HG02970 (cell line): ENCODE measurements at regions not wholly inside any gene's neighbourhood (a gene's known extent, or its start where the extent isn't known, plus 50 kb on each side); places are given as distances from the start of the nearest gene placed in this dataset.

Experiments used
- ATAC-seq: cut with Tn5 transposase; IDR thresholded peaks from one replicate; pipeline ENCODE4 v1.9.1; 2021; ENCODE audit warnings: mild to moderate bottlenecking, moderate library complexity, moderate number of reproducible peaks; ENCODE audit not compliant: unreplicated experiment, low FRiP score

DNA sequence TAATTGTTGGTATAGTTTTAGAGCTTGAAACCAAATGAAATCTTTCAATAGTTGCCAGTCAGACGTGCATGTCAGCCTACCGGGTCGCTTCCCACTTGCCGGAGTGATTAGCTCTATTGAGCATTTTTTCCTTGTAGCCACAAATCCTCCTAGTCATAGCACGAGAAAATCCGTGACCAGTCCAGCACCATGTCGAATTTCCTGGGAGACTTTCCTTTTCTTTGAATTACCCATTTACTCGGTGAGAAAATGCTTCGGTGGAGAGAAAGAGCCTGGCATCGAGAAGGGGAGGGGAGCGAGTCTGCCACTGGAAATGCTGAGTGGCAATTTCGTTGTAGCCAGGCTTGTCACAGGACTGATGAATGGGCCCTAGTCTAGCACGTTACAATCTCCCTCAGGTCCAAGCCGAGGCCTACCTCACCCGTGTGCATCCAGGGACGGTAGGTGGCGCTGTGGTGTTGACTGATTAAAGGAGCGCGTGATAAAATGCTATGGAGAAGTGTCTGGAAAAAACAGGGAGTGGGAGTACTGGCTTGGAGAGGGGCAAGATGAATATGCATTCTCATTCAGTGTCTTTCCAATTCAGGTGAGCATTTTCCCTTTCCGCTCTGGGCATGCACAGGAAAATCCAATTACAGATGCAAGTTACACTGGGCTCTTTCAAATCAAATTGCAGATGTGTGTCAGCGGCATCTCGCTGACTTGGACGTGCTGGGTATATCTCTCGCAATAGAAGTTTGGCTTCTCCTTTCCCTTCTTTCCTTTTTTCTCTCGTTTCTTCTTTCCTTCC, 238.8 kb downstream of the EDEM1 start:
- no peak for ATAC-seq

DNA sequence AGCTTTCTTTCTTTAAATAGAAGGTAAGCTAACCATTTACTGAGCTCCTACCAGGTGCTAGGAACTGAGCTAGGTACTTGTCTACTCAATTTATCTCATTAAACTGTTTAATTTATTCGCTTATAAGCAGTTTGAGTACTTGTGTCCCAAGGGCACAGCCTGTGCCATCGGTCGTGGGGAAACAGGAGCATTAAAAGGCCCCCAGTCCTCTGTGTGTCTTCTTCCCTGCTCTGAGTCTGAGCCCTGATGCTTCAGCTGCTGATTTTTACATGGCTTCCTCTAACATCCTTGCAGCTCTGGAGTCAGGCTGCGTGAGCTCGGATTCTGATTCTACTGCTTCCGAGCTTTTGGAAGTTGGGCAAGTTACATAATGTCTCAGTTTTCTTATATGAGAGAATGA, 239.5 kb downstream of the EDEM1 start:
- no peak for ATAC-seq

DNA sequence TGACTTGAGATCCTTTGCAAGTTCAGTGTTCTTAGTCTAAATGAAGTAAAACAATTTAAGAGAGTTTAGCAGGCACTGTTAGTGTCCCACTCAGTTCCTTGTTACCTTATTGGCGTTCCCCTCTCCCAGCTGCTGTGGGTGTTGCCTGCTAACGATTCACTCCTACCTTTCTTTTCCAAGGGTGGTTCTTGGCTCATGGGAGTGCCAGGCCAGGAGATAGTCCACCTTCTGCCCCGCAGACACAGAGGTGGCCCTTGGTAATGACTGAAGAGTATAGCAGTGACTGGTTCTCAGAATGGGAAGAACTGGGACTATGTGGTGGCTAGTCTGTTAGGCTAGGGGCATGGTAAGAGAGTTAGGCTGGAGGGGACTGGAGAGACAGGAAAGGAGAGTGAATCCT, 240.4 kb downstream of the EDEM1 start:
- ATAC-seq, result no peak

DNA sequence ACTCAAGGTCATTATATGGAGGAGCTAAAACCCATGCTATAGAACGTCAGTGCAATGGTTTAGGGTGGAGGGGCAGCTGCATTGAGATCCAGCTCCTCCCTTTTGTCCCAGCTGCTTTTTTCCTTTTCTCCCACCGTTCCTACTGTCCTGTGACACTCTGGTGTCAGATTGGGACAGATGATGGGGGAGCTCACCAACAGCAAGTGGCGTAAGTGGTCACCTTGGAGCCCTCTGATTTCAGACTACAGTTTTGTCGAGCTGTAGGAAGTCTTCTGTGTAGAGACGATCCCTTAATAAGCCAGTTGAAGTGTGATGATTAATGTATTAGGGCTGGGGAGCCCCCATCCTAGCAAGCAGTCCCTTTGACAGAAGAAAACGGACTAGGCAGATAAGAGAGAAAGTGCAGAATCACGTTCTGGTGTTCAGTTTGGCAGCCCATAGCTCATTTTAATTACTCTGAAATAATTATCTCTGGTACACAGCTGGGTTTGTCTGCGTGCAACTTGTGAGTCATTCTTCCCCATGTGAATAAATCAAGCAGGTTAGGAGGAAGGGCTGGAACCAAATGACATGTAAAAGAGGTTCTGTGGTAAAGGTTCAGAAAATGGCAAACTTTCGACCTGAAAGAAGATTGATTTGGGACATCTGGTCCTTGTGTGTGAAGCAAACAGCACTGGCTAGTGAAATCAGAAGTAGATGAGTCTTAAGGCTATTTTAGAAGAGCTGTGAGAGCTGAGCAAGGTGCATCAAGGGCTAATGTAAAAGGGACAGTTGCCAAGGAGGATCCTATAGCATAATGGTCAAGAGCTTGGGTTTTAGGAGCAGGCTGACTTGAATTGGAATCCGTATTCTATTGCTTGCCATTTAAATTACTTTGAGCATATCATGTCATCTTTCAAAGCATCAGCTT, 241.4 kb downstream of the EDEM1 start:
- ATAC-seq, result peak; percentile 84

DNA sequence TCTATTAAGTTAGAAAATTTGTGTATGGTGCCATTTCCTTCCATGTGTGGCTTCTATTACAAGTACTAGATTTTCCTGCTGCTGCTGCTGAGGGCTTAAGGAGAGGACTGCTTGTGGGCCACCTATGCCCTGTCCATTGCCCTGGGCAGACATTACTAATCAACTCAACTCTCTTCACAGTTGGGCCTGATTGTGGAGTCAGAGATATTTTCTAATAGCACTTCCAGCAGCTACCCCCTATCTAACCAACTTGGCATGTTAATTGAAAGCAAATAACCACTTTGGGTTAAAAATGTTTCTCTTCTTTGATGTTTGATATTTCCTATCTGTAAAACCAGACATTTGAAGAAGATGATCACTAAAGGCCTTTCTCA, 242.0 kb downstream of the EDEM1 start:
- no peak for ATAC-seq

DNA sequence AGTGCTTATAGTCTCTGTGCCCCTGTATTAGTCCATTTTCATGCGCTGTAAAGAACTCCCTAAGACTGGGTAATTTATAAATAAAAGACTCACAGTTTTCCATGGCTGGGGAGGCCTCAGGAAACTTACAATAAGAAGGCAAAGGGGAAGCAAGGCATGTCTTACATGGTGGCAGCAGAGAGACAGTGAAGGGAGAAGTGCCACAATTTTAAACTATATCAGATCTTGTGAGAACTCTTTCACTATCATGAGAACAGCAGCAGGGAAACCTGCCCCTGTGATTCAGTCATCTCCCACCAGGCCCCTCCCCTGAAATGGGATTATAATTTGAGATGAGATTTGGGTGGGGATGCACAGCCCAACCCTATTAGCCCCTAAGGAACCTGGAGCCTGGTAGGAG, 243.2 kb downstream of the EDEM1 start:
- no peak for ATAC-seq

DNA sequence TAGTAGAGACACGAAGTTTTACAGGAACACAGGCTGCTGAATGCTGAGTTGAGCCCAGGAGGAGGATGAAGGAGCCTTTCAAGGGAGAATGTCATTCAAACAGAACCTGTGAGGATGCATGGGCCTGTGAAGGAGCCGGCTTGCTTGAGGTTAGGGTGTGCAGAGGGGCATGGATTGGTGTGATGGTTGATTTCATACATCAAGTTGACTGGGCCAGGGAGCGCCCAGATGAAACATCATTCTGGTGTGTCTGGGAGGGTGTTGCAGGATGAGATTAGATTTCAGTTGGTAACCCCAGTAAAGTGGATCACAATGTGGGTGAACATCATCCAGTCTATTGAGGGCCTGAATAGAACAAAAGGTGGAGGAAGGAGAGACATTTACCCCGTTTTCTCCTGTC, 243.6 kb downstream of the EDEM1 start:
- no peak for ATAC-seq

DNA sequence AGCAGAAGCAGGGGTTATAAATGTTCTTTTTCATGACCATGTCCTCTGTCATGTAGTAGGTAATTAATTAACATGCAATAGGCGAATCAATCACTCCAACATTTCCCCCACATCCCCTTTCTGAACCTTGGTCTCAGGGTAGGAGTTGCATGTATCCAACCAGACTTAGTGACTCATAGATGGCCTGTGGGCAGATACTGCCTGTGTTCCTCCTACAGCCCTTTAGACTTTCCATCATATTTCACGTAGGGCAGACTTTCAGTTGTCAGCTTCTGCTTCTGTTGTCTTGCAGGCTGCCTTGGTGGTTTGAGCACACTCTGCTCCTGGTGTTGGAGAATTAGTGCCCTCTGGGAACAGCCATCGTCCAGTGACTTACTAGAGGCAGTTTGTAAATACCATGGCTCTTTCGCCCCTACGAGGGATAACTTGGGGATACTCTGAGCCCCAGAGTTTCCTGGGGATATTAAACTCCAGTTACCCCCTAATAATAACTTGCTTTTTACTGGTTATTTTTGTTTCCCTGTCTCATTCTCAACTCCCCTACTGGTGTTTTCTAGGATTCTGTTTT, 244.4 kb downstream of the EDEM1 start:
- no peak for ATAC-seq

DNA sequence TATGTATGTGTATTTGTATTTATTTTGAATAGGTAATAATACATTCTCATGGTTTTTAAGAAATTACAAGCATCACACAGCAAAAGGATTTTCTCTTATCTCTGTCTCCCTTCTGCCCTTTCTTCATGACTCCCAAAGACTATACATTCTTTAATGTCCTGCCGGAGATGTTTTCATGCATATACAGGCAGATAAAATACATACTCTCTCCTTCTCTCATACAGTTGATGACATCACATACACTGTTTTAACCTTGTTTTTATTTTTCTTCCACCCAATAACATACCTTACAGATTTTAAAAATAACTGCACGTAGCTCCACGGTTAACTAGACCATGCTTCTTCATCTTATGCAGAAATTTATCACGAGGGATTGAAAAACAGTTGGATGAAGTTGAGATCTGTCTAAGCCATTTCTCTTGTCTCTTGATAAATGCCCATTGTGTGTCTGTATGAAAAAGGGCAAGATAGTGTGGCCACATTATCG, 249.8 kb downstream of the EDEM1 start:
- ATAC-seq, result no peak

DNA sequence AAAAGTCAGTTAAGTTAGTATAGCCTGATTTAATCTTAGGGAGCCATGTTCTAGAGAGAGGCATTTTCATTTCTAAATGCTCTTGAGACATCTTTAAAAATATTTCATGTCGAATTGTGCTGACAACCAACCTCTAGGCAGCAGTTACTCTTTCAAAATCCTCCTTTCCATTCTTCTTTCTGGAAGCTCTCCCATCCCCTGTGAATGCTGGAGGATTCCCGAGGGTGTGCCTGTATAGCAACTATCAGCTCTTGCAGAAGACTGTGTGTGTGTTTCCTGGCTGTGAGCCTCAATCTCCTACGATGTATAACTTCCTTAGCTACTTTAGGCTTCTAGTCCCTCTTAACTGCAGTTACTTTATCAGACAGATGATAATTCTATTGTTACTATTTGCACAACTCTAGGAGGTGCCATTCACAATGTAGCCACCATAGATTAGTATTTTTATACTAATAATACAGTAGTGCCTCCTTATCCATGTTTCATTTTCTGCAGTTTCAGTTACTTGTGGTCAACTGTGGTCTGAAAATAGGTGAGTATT, 250.3 kb downstream of the EDEM1 start:
- ATAC-seq, result no peak

DNA sequence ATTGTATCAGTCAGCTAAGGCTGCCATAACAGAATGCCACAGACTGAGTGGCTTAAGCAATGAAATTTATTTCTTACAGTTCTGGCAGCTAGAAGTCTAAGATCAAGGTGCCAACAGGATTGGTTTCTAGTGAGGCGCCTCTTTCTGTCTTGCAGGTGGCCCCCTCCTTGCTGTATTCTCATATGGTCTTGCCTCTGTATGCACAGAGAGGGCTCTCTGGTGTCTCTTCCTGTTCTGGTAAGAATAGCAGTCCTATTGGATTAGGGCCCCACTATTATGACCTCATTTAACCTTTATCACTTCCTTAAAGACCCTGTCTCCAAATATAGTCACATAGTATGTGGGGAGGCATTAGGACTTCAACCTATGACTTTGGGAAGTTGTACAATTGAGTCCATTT, 253.9 kb downstream of the EDEM1 start:
- no peak for ATAC-seq

DNA sequence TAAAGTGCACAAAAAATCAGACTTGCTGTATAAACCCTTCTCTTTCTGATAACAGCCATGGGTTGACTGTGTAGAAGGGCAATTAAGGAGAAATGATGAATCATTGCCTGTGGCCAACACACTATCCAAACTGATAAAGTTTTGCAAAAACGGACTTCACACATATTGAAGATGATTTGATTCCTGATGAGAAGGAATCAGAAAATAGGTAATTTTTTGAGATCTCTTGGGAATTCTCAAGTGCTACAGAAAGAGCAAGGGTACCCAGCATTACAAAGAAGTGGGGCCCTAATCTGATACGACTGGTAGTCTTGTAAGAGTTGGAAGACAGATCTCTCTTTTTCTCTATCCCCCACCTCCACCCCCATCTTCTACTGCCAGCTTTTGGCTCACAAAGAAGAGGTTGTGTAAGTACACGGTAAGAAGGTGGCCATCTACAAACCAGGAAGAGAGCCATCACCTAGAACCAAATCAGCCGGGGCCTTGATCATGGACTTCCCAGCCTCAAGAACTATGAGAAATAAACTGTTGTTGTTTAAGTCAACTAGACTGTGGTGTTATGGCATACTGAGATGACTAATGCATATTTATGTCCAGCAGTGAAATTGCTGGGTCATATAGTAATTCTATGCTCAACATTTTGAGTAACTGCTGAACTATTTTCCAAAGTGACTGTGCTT, 254.7 kb downstream of the EDEM1 start:
- ATAC-seq, result no peak

DNA sequence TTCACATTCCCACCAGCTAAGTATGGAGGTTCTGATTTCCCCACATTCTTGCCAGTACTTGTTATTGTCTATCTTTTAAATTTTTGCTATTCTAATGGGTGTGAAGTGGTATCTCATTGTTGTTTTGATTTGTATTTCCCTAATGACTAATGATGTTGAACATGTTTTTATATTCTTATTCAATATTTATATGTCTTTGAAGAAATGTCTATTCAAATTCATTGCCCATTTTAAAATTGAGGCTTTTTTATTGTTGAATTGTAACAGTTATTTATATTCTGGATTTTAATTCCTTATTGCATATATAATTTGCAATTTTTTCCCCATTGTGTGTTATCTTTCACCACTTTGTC, 255.3 kb downstream of the EDEM1 start:
- ATAC-seq, result no peak

DNA sequence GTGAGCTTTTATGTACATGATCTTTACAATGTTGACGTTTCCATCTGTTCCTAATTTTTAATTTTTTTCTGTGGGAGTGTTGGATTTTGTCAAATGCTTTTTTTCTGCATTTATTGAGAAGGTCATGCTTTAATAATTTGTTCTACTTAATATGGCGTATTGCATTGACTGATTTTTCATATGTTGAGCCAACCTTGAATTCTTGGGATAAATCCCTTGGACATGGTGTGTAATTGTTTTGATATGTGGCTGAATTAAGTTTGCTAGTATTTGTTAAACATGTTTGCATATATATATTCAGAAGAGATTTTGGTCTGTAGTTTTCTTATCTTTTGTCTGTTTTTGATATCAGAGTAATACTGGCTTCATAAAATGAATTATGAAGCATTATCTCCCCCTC, 256.7 kb downstream of the EDEM1 start:
- ATAC-seq, result no peak

DNA sequence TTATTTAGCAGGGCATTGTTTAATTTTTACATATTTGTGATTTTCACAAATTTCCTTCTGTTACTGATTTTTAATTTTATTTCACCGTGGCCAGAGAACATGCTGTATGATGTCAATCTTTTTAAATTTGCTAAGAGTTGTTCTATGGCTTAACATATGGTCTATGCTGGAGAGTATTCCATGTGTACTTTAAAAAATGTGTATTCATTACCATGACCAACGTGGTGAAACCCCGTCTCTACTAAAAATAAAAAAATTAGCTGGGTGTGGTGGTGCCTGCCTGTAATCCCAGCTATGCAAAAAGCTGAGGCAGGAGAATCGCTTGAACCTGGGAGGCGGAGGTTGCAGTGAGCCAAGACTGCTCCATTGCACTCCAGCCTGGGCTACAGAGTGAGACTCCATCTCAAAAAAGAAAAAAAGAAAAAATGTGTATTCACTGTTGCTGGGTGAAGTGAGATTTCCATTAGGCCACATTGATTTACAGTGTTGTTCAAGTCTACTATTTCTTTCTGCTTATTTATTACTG, 258.2 kb downstream of the EDEM1 start:
- no peak for ATAC-seq

DNA sequence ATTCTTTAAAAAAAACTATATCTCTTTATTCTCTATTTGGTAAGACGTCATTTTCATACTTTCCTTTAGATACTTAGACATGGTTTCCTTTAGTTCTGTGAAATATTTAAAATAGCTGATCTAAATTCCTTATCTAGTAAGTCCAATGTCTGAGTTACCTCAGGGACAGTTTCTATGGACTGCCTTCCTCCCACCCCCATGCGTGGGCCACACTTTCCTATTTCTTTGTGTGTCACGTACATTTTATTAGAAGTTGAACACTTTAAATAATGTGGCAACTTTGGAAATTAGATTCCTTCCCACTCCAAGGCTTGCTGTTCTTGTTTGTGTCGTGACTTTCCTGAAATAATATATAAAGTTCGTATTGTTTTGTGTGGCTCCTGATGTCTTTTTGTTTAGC, 260.7 kb downstream of the EDEM1 start:
- no peak for ATAC-seq

DNA sequence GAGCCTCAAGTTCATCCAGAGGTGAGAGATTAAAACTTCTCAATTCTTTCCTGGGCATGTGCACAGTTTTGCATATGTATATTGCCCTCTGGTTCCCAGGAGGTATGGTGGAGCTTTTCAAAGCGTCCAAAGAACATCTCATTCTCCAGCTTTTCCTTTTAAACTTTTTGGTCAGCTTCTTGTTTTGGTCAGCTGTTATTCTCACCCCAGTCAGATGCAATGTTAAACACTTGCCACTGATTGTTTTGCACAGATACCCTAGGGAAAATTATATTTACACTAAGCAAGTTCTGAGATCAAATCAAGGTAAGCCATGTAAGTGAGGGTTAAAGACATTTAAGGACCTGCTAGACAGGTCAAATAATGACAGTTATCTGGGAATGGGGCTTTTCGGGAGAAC, 261.3 kb downstream of the EDEM1 start:
- ATAC-seq, result no peak

DNA sequence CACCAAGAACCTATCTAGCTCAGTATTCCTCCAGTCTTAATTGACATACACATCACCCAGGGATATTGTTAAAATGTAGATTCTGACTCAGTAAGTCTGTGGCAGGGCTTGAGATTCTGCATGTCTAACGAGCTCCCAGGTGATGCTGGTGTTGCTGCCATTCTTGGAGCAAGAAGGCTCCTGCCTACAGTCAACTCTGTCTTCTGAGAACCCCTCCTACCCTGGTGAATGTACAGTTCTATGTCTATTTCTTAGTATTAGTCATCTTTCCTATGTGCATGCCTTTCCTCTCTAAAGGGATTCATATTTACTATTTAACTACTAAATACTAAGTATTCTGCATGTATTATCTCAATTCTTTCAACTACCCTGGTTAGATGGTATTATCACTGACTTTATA, 268.7 kb downstream of the EDEM1 start:
- no peak for ATAC-seq

DNA sequence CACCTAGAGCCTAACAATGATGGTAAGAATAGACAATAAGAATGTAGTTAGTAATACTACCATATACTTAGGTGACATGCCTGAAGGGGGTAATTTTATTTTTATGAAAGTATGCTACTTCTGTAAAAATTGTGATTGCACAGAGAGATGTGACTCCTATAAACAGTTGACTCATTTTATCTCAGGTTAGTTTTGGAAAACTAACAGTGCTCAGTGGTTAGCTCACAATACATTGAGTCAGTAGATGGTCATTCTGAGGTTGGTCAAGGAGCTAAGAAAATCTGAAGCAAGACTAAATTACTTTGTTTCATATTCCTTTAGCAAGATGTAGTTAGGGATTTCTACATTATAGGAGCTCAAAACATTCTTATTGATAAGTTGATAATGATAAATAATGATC, 271.0 kb downstream of the EDEM1 start:
- no peak for ATAC-seq

DNA sequence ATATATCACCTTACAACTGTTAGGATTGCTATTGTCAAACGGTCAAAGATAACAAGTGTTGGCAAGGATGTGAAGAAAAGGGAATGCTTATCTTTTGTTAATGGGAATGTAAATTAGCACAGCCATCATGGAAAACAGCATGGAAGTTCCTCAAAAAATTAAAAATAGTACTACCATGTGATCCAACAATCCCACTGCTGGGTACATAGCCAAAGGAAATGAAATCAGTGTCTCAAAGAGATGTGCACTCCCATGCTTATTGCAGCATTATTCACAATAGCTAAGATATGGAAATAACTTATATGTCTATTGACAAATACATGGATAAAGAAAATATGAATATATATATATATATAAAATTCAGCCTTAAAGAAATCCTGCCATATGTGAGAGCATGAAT, 274.6 kb downstream of the EDEM1 start:
- ATAC-seq, result no peak
